ELR (cell line): ENCODE measurements at regions not wholly inside any gene's neighbourhood (a gene's known extent, or its start where the extent isn't known, plus 50 kb on each side); places are given as distances from the start of the nearest gene placed in this dataset.

Source experiments
- DNase-seq: peaks from one replicate; pipeline ENCODE4 v3.0.0-alpha.2; 2015; ENCODE audit warnings: low read depth

- DNase-seq = no peak
Measured at GRCh38 chr15:46856839-46857502, 860.3 kb upstream of the SEMA6D start.

GRCh38 chr15:46858150-46858549 is 859.2 kb upstream of the SEMA6D start:
- no peak for DNase-seq

GRCh38 chr15:46861796-46862195 is 855.5 kb upstream of the SEMA6D start:
- no peak for DNase-seq

- no peak for DNase-seq
Measured at GRCh38 chr15:46865155-46865554, 852.1 kb upstream of the SEMA6D start.

- no peak for DNase-seq
Measured at GRCh38 chr15:46872286-46872980, 844.9 kb upstream of the SEMA6D start.

GRCh38 chr15:46872981-46873330 is 844.3 kb upstream of the SEMA6D start:
- no peak for DNase-seq

GRCh38 chr15:46879032-46879770 is 838.1 kb upstream of the SEMA6D start:
- DNase-seq = no peak

GRCh38 chr15:46880791-46881190 is 836.5 kb upstream of the SEMA6D start:
- no peak for DNase-seq

GRCh38 chr15:46892621-46893160 is 824.6 kb upstream of the SEMA6D start:
- no peak for DNase-seq

GRCh38 chr15:46894644-46895043 is 822.7 kb upstream of the SEMA6D start:
- DNase-seq = no peak

GRCh38 chr15:46897266-46897665 is 820.0 kb upstream of the SEMA6D start:
- no peak for DNase-seq

- no peak for DNase-seq
Measured at GRCh38 chr15:46901001-46901400, 816.3 kb upstream of the SEMA6D start.

GRCh38 chr15:46917721-46918252 is 799.5 kb upstream of the SEMA6D start:
- DNase-seq = no peak

- DNase-seq = no peak
Measured at GRCh38 chr15:46918462-46919140, 798.7 kb upstream of the SEMA6D start.

- no peak for DNase-seq
Measured at GRCh38 chr15:46921891-46922290, 795.4 kb upstream of the SEMA6D start.

- no peak for DNase-seq
Measured at GRCh38 chr15:46930426-46930825, 786.9 kb upstream of the SEMA6D start.

- no peak for DNase-seq
Measured at GRCh38 chr15:46933332-46933731, 784.0 kb upstream of the SEMA6D start.

GRCh38 chr15:46934851-46935250 is 782.5 kb upstream of the SEMA6D start:
- no peak for DNase-seq

- DNase-seq = no peak
Measured at GRCh38 chr15:46938169-46938568, 779.1 kb upstream of the SEMA6D start.

- no peak for DNase-seq
Measured at GRCh38 chr15:46941241-46941640, 776.1 kb upstream of the SEMA6D start.

GRCh38 chr15:46946953-46947352 is 770.4 kb upstream of the SEMA6D start:
- no peak for DNase-seq

GRCh38 chr15:46955576-46955975 is 761.7 kb upstream of the SEMA6D start:
- no peak for DNase-seq
